ENCODE measurements at regions not wholly inside any gene's neighbourhood (a gene's known extent, or its start where the extent isn't known, plus 50 kb on each side); places are given as distances from the start of the nearest gene placed in this dataset.
"Not testable (repeated sequence)": the region's sequence is repeated elsewhere in the genome, so short reads cannot be mapped to it uniquely, and the experiment has no call there.

DNA sequence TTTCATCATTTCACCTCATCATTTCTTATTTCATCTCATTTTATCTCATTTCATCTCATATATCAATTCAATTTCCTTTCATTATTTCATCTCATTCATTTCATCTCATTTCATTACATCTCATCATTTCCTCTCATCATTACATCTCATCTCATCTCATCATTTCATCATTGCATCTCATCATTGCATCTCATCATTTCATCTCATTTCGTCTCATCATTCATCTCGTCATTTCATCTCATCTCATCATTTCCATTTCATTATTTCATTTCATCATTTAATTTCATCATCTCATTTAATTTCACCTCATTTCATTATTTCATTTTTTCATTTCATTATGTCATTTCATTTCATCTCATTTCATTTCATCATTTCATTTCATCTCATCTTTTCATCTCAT lies 168.5 kb upstream of the FAM72C start:
- ATAC-seq: not testable (repeated sequence)

DNA sequence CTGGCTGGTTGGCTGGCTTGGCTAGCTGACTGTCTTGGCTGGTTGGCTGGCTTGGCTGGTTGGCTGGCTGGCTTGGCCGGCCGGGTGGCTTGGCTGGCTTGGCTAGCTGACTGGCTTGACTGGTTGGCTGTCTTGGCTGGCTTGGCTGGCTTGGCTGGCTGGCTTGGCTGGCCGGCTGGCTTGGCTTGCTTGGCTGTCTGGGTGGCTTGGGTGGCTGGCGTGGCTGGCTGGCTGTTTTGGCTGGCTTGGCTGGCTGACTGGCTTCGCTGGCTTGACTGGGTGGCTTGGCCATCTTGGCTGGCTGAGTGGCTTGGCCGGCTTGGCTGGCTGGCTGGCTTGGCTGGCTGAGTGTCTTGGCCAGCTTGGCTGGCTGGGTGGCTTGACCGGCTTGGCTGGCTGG lies 133.2 kb upstream of the FAM72C start:
- ATAC-seq: not testable (repeated sequence)

DNA sequence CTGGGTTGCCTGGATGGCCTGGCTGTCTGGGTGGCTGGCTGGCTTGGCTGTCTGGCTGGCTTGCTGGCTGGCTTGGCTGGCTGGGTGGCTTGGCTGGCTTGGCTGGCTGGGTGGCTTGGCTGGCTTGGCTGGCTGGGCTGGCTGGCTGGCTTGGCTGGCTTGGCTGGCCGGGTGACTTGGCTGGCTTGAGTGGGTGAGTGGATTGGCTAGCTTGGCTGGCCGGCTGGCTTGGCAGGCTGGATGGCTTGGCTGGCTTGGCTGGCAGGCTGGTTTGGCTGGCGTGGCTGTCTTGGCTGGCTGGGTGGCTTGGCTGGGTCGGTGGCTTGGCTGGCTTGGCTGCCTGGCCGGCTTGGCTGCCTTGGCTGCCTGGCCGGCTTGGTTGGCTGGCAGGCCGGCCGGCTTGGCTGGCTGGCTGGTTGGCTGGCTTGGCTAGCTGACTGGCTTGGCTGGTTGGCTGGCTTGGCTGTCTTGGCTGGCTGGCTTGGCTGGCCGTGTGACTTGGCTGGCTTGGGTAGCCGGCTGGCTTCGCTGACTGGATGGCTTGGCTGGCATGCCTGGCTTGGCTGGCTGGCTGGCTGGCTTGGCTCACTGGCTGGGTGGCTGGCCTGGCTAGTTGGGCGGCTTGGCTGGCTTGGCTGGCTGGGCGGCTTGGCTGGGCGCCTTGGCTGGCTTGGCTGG lies 132.4 kb upstream of the FAM72C start:
- ATAC-seq: peak; percentile 58; the same call in 1 of the 3 replicates

DNA sequence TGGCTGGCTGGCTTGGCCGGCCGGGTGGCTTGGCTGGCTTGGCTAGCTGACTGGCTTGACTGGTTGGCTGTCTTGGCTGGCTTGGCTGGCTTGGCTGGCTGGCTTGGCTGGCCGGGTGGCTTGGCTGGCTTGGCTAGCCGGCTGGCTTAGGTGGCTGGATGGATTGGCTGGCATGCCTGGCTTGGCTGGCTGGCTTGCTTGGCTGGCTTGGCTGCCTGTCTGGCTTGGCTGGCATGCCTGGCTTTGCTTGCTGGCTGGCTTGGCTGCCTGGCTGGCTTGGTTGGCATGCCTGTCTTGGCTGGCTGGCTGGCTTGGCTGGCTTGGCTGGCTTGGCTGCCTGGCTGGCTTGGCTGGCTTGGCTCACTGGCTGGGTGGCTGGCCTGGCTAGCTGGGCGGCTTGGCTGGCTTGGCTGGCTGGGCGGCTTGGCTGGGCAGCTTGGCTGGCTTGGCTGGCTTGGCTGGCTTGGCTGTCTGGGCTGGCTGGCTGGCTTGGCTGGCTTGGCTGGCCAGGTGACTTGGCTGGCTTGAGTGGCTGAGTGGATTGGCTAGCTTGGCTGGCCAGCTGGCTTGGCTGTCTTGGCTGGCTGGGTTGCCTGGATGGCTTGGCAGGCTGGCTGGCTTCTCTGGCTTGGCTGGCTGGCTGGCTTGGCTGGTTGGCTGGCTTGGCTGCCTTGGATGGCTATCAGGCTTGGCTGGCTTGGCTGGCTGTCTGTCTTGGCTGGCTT lies 131.5 kb upstream of the FAM72C start:
- peak; percentile 54; the same call in 2 of the 3 replicates for ATAC-seq

DNA sequence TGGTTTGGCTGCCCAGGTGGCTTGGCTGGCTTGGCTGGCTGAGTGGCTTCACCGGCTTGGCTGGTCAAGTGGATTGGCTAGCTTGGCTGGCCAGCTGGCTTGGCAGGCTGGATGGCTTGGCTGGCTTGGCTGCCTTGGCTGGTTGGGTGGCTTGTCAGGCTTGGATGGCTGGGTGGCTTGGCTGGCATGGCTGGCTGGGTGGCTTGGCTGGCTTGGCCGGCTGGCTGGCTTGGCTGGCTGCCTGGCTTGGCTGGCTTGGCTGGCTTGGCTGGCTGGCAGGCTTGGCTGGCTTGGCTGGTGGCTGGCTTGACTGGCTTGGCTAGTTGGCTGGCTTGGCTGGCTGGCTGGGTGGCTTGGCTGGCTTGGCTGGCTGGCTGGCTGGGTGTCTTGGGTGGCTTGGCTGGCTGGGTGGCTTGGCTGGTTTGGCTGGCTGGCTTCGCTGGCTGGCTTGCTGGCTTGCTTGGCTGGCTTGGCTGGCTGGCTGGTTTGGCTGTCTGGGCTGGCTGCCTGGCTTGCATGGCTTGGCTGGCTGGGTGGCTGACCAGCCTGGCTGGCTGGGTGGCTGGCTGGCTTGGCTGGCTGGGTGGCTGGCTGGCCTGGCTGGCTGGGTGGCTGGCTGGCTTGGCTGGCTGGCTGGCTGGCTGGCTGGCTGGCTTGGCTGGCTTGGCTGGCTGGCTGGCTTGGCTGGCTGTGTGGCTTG lies 130.4 kb upstream of the FAM72C start:
- ATAC-seq: not testable (repeated sequence)

DNA sequence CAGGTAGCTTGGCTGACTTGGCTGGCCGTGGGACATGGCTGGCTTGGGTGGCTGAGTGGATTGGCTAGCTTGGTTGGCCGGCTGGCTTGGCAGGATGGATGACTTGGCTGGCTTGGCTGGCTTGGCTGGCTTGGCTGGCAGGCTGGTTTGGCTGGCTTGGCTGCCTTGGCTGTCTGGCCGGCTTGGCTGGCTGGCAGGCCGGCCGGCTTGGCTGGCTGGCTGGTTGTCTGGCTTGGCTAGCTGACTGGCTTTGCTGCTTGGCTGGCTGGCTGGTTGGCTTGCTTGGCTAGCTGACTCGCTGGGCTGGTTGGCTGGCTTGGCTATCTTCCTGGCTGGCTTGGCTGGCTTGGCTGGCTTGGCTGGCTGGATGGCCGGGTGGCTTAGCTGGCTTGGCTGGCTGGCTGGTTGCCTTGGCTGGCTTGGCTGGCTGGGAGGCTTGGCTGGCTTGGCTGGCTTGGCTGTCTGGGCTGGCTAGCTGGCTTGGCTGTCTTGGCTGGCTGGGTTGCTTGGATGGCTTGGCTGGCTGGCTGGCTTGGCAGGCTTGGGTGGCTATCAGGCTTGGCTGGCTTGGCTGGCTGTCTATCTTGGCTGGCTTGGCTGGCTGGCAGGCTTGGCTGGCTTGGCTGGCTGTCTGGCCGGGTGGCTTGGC lies 129.7 kb upstream of the FAM72C start:
- TF ChIP-seq ISL1 (CRISPR knock-in tag; IDR thresholded peaks at IDR 0.05) (no peak), CSDC2 (CRISPR knock-in tag; IDR thresholded peaks at IDR 0.05) (no peak), RARB (CRISPR knock-in tag; IDR thresholded peaks at IDR 0.05) (no peak), TCF4 (CRISPR knock-in tag; IDR thresholded peaks at IDR 0.05; ENCODE audit: borderline replicate concordance) (no peak), ESRRG (CRISPR knock-in tag; IDR thresholded peaks at IDR 0.05) (no peak), GLIS3 (CRISPR knock-in tag; IDR thresholded peaks at IDR 0.05) (no peak), ARNTL (CRISPR knock-in tag; IDR thresholded peaks at IDR 0.05; ENCODE audit: borderline replicate concordance, low read depth) (no peak), PPARA (CRISPR knock-in tag; IDR thresholded peaks at IDR 0.05; ENCODE audit: borderline replicate concordance) (no peak), ZC3H10 (CRISPR knock-in tag; IDR thresholded peaks at IDR 0.05) (no peak), SNAI2 (CRISPR knock-in tag; IDR thresholded peaks at IDR 0.05) (no peak), ZNF565 (CRISPR knock-in tag; conservative IDR thresholded peaks at IDR 0.05; ENCODE audit: low read depth) (no peak)
- TF ChIP-seq, protein P1, sequence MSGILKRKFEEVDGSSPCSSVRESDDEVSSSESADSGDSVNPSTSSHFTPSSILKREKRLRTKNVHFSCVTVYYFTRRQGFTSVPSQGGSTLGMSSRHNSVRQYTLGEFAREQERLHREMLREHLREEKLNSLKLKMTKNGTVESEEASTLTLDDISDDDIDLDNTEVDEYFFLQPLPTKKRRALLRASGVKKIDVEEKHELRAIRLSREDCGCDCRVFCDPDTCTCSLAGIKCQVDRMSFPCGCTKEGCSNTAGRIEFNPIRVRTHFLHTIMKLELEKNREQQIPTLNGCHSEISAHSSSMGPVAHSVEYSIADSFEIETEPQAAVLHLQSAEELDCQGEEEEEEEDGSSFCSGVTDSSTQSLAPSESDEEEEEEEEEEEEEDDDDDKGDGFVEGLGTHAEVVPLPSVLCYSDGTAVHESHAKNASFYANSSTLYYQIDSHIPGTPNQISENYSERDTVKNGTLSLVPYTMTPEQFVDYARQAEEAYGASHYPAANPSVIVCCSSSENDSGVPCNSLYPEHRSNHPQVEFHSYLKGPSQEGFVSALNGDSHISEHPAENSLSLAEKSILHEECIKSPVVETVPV (CRISPR knock-in tag; IDR thresholded peaks at IDR 0.05): no peak
- TF ChIP-seq, protein P2, sequence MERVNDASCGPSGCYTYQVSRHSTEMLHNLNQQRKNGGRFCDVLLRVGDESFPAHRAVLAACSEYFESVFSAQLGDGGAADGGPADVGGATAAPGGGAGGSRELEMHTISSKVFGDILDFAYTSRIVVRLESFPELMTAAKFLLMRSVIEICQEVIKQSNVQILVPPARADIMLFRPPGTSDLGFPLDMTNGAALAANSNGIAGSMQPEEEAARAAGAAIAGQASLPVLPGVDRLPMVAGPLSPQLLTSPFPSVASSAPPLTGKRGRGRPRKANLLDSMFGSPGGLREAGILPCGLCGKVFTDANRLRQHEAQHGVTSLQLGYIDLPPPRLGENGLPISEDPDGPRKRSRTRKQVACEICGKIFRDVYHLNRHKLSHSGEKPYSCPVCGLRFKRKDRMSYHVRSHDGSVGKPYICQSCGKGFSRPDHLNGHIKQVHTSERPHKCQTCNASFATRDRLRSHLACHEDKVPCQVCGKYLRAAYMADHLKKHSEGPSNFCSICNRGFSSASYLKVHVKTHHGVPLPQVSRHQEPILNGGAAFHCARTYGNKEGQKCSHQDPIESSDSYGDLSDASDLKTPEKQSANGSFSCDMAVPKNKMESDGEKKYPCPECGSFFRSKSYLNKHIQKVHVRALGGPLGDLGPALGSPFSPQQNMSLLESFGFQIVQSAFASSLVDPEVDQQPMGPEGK (CRISPR knock-in tag; IDR thresholded peaks at IDR 0.05; ENCODE audit: borderline replicate concordance): no peak
- TF ChIP-seq, protein P3, sequence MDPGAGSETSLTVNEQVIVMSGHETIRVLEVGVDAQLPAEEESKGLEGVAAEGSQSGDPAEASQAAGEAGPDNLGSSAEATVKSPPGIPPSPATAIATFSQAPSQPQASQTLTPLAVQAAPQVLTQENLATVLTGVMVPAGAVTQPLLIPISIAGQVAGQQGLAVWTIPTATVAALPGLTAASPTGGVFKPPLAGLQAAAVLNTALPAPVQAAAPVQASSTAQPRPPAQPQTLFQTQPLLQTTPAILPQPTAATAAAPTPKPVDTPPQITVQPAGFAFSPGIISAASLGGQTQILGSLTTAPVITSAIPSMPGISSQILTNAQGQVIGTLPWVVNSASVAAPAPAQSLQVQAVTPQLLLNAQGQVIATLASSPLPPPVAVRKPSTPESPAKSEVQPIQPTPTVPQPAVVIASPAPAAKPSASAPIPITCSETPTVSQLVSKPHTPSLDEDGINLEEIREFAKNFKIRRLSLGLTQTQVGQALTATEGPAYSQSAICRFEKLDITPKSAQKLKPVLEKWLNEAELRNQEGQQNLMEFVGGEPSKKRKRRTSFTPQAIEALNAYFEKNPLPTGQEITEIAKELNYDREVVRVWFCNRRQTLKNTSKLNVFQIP (CRISPR knock-in tag; IDR thresholded peaks at IDR 0.05; ENCODE audit: borderline replicate concordance, low read depth): no peak
- no peak; the same call in 2 of the 3 replicates for ATAC-seq

DNA sequence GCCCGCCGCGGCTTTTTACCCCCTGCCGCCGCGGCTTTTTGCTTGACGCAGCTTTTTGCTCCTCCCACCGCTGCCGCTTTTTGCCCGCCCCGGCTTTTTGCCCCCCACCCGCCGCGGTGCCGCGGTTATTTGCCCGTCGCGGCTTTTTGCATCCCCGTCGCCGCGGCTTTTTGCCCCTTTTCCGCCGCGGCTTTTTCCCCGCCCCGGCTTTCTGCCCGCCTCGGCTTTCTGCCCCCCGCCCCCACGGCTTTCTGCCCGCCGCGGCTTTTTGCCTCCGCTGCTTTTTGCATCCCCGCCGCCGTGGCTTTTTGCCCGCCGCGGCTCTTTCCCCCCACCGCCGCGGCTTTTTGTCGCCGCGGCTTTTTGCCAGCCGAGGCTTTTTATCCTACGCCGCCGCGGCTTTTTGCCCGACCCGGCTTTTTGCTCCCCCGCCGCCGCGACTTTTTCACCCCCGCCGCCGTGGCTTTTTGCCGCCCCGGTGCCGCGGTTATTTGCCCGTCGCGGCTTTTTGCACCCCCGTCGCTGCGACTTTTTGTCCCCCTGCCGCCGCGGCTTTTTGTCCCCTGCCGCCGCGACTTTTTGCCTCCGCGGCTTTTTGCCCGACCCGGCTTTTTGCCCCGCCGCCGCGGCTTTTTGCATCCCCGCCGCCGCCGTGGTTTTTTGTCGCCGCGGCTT lies 105.5 kb upstream of the FAM72C start:
- ATAC-seq: not testable (repeated sequence)

DNA sequence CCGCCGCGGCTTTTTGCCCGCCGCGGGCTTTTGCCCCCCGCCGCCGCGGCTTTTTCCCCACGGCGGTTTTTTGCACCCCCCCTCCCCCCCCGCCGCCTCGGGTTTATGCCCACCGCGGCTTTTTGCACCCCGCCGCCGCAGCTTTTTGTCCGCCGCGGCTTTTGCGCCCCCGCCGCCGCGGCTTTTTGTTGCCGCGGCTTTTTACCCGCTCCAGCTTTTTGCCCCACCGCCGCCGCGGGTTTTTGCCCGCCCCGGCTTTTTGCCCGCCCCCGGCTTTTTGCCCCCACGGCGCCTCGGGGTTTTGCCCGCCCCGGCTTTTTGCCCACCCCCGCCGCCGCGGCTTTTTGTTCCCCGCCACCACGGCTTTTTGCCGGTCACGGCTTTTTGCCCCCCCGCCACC lies 104.9 kb upstream of the FAM72C start:
- not testable (repeated sequence) for ATAC-seq

DNA sequence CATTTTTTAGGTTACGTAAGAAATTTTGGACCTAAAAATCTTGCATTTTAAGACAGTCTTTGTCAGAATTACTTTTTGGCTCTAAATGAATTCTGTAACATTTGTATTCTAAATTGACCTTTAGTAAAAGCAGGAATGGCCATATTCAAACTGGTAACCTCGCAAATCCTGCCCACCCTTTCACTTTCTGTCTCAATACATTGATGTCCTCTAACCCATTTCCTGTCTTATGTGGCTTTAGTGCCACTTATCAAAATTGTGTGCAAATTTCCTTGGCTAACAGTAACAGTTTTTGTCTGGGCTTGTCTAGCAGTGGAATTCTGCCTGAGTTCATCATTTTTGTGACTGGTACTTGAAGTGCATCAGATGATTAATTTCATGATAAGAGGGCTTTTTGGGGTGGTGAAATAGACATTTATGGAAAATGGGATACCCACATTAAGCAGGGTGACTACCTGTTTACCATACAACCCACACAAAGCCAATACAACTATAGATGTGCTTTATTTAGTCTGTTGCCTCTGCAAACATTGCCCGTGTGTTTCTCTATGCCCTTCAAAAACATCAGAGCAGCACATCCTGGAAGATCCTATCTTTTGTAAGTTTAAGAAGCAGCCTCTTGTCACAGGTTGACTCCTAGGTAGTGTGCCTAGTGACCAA lies 98.7 kb upstream of the FAM72C start:
- ATAC-seq: not testable (repeated sequence)

DNA sequence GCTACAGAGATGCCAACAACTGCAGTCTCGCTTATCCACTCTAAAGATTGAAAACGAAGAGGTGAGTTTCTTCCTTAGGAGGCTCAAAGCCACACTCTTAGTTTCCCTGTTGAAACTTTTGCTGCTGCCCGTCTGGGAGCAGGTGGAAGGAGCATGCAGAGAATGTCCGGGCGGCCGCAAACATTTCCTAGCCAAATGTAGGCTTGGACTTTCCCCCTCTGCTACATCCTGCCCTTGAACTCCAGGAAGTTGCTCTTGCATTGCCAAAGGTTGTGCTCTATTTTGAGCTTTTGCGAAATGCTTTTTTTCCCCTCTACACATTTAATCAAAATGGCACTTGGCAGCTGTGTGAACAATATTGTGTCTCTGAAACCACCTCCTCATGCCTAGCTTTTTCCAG lies 95.3 kb upstream of the FAM72C start:
- ATAC-seq: not testable (repeated sequence)

DNA sequence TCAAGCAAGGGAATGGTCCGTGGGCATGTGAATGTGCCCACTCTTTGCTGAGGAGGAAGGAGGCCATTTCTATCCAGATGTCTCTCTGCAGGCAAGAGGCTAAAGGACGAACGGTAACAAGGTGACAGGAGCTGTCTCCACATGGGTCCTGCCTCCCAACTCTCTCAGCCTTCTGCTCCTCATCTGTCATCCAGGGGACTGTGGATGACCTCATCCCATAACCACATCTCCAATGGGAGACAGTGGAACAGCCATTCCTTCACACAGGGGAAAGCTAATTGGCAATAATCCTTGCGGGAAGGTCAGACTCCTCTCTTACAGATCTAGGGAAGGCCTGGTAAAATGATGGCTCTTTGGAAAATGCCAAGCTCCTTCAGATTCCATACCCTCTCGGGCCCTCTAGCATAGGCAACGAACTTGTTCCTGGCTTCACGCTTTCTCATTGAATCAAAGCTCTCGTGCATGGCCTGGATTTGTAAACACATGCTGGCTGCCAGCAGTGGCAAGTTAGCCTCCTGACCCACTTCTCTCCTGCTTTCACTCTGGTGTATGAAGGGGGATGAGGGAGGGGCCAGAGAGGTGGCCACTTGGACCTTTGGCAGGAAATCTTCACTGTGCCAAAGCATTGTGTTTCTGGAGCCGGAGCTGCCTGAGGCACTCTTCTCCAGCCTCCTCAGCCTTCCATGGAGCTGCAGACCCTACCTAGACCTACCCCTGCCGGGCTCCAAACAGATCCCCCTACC lies 94.5 kb upstream of the FAM72C start:
- peak; percentile 28 for ATAC-seq
